HG02852 (cell line): ENCODE measurements at regions not wholly inside any gene's neighbourhood (a gene's known extent, or its start where the extent isn't known, plus 50 kb on each side); places are given as distances from the start of the nearest gene placed in this dataset.

Experiments used
- ATAC-seq: cut with Tn5 transposase; IDR thresholded peaks from one replicate; pipeline ENCODE4 v1.9.1; 2021; ENCODE audit warnings: mild to moderate bottlenecking, moderate library complexity; ENCODE audit not compliant: unreplicated experiment

- no peak for ATAC-seq
These were observed 1606.4 kb upstream of the ACVR2A start for GRCh38 chr2:146238254-146238966.

GRCh38 chr2:146235158-146235557 is 1609.7 kb upstream of the ACVR2A start:
- ATAC-seq = no peak

GRCh38 chr2:146229508-146230155 is 1615.2 kb upstream of the ACVR2A start:
- no peak for ATAC-seq

- peak; percentile 77 for ATAC-seq
These were observed 1616.3 kb upstream of the ACVR2A start for GRCh38 chr2:146228466-146229058.

- peak; percentile 26 for ATAC-seq
These were observed 1616.8 kb upstream of the ACVR2A start for GRCh38 chr2:146228020-146228393.

- ATAC-seq = peak; percentile 33
These were observed 1617.4 kb upstream of the ACVR2A start for GRCh38 chr2:146227152-146228019.

- no peak for ATAC-seq
These were observed 1618.8 kb upstream of the ACVR2A start for GRCh38 chr2:146226077-146226476.

GRCh38 chr2:146221826-146222225 is 1623.0 kb upstream of the ACVR2A start:
- ATAC-seq = no peak

- ATAC-seq = no peak
These were observed 1623.9 kb upstream of the ACVR2A start for GRCh38 chr2:146220957-146221356.

GRCh38 chr2:146214394-146214929 is 1630.4 kb upstream of the ACVR2A start:
- no peak for ATAC-seq

- no peak for ATAC-seq
These were observed 1631.2 kb upstream of the ACVR2A start for GRCh38 chr2:146213674-146214073.

- ATAC-seq = no peak
These were observed 1632.2 kb upstream of the ACVR2A start for GRCh38 chr2:146212602-146213001.

GRCh38 chr2:146209842-146210275 is 1635.0 kb upstream of the ACVR2A start:
- no peak for ATAC-seq

GRCh38 chr2:146207901-146208300 is 1636.9 kb upstream of the ACVR2A start:
- no peak for ATAC-seq

- ATAC-seq = no peak
These were observed 1637.4 kb upstream of the ACVR2A start for GRCh38 chr2:146207417-146207816.

GRCh38 chr2:146203064-146203624 is 1641.7 kb upstream of the ACVR2A start:
- no peak for ATAC-seq

- ATAC-seq = no peak
These were observed 1651.2 kb upstream of the ACVR2A start for GRCh38 chr2:146193619-146194018.

- ATAC-seq = no peak
These were observed 1655.3 kb upstream of the ACVR2A start for GRCh38 chr2:146189541-146189940.

GRCh38 chr2:146173934-146174333 is 1654.0 kb upstream of the ZEB2 start:
- ATAC-seq = no peak

- ATAC-seq = no peak
These were observed 1641.5 kb upstream of the ZEB2 start for GRCh38 chr2:146161256-146161882.
